SIG-M5 treated with dmso at 0.1 percent for 504 hours (cell line): ENCODE measurements at regions not wholly inside any gene's neighbourhood (a gene's known extent, or its start where the extent isn't known, plus 50 kb on each side); places are given as distances from the start of the nearest gene placed in this dataset.
A peak's percentile ranks its signal among the peaks of the same experiment; 100 is the strongest.
"Not testable (repeated sequence)": the region's sequence is repeated elsewhere in the genome, so short reads cannot be mapped to it uniquely, and the experiment has no call there.

Experiments
- DNase-seq: peaks from one replicate; lab custom pipeline; 2025; ENCODE audit not compliant: unreplicated experiment; lab: John Stamatoyannopoulos, UW

DNA sequence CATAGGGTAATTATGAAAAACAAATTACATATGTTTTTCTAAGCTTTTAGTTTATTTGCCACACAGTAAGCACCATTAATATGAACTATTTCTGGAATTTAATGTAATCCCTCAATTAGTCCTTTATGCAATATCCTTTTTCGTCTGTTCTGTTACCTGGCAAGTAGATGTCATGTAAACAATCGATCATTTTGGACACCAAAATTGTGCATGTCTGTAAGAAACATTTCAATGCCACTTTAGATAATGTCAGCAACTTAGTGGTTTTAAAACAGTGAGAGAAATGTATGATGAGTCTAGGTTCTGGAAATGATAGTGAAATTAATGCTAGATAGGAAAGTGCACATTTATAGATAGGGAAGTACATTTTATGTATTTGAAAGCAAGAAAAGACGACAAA is 986.6 kb downstream of the ZPLD1 start:
- DNase-seq, result no peak

GRCh38 chr3:103437883-103438282 is 1003.1 kb downstream of the ZPLD1 start:
- DNase-seq, result no peak

DNA sequence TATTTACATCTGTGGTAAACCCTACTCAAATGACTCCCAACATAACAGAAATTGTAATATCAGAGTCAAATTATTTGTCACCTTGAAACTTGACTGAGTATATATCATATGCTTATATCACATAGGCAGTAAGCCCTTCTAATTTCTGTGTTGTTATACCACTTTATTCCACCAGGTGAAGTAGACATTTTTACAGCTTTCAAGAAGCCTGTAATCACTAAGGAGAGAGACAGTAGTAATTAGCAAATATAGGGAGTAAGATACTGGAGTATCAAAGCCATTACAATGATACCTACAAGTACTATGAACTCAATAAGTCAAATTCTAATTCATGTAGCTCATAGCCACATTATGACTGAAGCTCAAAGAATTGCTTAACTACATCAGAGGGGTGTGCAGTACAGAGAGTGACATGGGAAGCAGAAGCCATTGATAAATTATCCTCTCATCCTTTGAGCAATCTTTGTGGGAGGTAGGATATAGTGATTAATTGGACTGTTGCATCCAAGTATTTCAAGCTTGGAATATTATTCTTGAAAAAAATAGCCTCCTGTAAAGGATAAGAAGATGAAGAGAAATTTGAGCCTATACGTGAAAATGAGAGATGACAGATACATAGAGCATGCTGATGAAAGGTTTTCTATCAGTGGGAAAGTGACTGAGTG is 1005.9 kb downstream of the ZPLD1 start:
- DNase-seq, result peak; percentile 21

DNA sequence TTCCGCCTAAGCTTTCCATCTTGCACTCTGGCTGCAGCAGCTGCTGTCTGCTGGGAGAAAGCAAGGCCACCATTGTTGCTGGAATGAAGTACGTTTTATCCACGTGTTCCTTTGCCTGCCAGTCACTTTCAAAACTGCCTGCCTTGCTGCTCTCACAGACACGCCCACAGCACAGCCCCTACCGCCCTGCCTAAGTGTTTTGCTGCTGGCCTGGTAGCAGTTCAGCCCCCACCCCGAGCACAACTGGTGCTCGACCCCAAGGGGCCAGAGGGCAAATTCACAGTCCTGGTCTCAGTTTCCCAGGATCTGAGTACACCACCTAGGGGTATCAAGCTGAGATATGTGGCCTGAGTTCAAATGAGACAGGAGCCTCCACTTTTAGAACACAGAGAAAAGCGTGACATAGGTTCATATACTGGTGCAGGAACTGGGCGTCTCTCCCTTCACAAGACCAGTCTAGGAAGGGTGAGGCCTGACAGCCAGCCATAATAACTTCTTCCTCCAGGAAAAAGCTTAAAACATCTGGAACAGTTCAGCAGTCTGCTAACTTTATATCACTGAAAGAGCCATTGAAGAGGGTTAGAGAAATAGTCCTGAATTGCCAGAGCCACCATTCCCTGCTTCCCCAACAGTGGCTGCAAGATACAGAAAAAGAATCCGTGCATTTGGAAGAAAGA is 1012.3 kb downstream of the ZPLD1 start:
- DNase-seq, result no peak

GRCh38 chr3:103453152-103453551 is 1018.3 kb downstream of the ZPLD1 start:
- DNase-seq, result no peak

DNA sequence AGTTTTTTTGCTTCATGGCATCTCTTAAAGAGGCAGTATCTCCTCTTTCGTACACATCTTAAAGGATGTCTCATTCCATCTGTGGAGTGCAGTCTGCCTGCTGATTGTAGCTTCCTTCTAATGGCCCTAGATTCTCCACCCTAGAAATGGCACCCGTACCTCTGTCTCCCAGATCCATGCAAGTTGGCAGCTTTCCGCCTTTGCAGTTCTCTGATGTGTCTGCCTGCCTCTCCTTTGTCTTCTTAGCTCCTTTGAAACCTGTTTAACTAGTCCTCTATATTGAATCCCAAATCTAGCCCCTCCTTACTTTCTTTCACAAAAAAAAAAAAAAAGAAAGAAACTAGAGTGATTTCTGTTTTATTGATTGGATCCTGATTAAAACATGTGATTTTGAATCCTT is 1025.0 kb downstream of the ZPLD1 start:
- DNase-seq, result no peak

DNA sequence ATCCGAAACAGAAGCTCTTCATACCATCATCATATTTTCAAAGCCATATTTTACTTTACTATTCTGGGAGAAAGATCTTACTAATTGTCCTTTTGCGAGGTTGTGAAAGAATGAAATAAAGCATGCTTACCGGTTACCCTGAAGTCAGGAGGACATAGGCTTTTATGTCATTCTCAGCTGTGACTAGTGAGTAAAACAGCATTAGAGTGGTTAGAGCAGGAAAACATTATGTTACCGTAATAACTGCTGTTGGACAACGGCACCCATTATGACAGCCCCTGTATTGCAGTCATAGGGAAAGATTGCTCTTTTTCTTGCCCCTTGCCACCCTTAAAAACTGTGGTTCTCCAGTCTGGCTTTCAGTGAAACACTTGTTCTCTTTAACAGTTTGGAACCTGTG is 1035.7 kb downstream of the ZPLD1 start:
- DNase-seq, result no peak

DNA sequence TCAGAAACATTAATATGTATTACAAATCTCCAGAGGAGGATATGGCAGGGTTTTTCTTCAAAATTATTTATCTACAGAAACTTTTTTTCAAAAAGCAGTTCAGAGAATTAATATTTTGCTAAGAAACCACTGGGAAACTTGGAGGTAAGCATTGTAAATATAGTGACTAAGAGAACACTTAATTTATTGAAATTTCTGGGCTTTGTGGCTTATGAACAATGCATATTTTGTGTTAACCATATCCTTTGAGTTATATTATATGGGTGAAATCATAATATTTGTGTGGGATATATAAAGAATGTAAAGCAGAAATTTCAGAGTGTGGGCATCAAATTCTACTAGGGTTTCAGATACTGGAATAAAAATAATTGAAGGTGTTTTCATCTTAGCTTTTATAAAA is 1059.2 kb downstream of the ZPLD1 start:
- no peak for DNase-seq

DNA sequence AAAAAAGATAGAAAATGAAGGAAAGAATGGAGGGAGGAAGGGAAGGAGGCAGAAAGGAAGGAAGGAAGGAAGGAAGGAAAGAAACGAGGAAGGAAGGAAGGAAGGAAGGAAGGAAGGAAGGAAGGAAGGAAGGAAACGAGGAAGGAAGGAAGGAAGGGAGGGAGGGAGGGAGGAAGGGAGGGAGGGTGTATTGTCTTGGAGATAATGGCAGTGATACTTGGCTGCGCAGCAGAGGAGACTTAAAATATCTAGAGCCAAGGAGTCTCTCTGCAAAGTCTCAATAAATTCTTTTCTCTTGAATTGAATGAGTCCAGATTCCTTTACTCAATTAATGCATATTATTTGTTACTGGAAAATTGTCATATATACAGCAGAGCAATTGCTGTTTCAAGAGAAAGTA is 1059.7 kb downstream of the ZPLD1 start:
- no peak for DNase-seq

DNA sequence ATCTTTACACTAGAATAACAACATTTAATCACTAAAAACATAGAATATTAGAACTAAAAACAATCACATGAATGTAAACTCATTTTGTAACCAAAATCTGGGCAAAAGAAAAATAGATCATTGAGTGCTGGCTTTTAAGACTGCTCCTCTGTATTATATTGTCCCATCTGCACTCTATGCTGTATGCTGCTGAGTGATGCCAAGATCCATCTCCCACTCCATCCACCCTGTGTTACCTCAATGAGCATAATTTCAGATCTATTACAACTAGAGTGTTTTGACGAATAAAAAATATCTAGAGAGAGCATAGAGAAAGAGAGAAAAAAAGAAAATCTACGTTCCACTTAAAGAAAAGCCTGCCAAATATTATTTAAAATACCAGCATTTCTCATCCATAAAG is 1060.4 kb downstream of the ZPLD1 start:
- no peak for DNase-seq

DNA sequence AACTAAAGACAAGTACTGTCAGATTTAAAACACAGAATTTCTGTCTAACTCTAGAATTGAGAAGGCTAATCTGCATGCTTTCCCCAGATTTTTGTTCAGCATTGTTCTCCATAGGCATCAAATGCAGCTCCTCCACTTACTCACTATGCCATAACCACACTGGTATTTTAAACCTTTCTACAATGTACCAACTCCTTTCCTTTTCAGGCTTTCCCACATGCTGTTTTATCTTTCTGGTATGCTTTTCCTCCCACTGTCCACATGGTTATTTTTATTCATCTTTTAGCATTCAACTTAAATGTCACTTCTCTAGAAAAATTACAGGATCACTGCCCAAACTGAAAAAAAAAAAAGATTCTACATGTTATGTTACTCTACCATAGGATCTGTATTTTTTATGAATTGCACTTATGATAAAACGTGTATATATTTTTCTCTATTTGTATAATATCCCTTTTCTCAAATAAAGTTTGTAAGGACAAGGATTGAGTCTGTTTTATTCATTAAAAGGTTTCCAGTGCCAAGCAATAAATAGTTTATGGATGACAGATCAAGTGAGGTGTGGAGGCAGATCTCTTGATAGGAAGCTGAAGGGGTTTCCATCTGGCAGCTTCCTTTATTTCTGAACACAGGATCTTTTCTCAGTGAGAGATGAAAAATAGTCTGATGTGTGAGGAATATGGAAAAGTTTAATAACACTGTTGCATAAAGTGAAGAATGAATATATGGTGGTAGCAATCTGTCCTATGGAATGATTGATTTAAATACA is 1064.5 kb downstream of the ZPLD1 start:
- DNase-seq, result no peak

DNA sequence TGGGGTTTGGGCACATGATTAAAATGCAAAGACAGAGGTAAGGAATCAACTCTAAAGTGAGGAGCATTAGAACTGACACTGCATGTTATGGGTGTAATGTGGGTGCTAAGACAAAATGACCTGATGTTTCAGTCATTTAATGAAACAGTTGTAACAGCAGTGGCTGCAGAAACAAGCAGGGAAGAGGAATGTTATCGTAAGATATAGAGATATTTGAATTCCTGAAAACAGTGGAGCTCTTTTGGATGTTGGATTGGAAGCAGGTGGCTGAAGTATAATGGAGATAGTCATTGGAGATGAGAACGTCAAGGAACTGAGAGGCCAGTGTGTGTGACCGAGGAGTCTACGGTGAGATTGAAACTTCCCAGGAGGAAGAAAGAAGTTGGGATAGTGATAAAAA is 1065.2 kb downstream of the ZPLD1 start:
- DNase-seq, result no peak

DNA sequence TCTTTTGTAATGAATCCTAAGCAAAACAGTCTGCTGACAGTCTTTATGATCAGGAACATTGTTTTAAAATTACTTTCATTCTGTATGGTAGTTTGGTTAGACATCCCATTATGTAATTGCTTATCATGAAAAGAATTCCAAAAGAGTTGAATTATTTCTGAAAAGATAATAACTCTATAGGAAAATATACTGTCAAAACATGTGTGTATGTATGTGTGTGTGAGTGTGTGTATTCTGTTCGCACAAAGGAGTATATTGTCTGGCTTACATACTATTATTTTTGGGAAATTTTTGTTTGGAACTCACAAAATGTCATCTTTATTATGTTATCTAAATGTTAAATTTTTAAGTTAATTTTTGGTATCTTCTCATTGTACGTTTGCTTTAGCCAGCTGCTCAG is 1075.9 kb downstream of the ZPLD1 start:
- DNase-seq, result no peak

DNA sequence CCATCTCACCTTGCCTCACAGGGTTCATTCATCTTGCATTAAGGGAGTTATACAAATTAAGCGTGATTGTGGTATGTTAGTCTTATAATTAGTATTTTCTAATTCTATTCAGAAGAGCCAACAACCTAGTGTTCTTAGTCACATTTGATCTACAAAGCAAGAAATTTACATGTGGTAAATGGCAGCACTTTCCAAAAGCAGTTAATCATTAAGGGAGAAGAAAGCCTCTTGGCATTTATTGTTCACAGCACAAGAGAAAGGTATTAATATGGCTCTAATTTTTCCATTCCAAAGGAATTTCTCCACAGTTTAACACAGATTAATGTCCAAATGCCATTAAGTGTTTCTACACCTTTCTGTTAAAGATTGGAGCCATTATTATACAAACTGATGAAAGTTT is 1077.1 kb downstream of the ZPLD1 start:
- DNase-seq, result no peak

- no peak for DNase-seq
Measured at GRCh38 chr3:103512595-103512994, 1077.8 kb downstream of the ZPLD1 start.

DNA sequence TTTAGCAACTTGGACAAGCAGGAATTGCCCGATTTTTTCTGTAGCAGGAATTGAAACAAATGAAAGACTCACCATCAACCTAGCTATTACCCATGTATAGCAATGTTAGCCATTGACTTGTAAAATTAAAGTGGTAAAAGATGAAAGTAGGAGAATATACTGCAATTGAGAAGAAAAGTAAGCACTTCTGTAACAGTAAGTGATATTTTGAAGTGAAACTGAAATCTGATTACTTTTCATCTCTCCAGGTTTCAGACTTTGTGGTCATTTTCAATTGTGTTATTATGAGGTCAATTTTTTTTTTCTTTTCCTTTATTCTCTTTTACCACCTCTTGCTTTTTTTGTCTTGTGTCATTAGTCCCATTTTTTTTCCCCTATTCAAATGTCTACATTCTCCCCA is 1078.2 kb downstream of the ZPLD1 start:
- no peak for DNase-seq

- no peak for DNase-seq
Measured at GRCh38 chr3:103515116-103515515, 1080.3 kb downstream of the ZPLD1 start.

- no peak for DNase-seq
Measured at GRCh38 chr3:103516950-103517349, 1082.1 kb downstream of the ZPLD1 start.

DNA sequence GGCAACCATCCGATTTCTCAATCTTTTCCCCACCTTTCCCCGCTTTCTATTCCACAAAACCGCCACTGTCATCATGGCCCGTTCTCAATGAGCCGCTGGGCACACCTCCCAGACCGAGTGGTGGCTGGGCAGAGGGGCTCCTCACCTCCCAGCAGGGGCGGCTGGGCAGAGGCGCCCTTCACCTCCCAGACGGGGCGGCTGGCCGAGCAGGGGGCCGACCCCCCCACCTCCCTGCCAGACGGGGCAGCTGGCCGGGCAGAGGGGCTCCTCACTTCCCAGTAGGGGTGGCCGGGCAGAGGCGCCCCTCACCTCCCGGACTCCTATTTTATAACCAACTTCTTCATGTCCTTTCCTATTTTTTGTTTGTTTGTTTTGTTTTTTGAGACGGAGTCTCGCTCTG is 1096.5 kb downstream of the ZPLD1 start:
- not testable (repeated sequence) for DNase-seq

DNA sequence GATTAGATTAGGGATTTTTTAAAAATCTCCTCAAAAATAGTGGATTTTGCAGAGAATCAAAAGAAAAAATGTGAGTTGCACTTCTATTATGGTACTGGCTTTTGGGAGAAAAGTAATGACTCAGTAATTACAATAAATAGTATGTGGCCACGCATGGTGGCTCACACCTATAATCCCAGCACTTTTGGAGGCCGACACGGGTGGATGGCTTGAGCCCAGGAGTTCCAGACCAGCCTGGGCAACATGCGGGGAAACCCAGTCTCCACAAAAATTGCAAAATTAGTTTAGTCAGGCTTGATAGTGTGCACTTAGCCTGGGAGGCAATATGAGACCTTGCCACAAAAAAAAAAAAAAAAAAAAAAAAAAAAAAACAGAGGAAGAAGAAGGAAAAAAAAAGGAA is 1098.2 kb downstream of the ZPLD1 start:
- DNase-seq, result no peak

DNA sequence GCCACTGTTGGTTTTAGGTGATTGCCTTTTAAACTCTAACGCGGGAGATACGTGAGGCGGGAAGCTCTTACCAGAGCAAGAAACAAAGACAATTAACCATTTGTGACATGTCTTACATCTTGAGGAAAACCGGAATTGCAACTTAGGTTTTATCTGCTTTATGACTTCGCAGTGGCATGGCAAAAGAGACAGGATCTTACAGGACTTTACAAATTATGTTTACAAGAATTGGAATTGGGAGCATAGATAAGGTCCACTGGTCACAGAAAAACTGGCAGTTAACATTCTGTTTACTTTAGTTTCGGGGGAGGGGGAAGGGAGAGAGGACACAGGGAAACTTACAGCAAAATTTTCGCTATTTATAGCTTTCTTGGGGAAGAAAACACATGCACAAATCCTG is 1119.6 kb downstream of the ZPLD1 start:
- DNase-seq, result no peak

- not testable (repeated sequence) for DNase-seq
Measured at GRCh38 chr3:103564116-103564515, 1129.3 kb downstream of the ZPLD1 start.
